ENCODE measurements at regions not wholly inside any gene's neighbourhood (a gene's known extent, or its start where the extent isn't known, plus 50 kb on each side); places are given as distances from the start of the nearest gene placed in this dataset.

DNA sequence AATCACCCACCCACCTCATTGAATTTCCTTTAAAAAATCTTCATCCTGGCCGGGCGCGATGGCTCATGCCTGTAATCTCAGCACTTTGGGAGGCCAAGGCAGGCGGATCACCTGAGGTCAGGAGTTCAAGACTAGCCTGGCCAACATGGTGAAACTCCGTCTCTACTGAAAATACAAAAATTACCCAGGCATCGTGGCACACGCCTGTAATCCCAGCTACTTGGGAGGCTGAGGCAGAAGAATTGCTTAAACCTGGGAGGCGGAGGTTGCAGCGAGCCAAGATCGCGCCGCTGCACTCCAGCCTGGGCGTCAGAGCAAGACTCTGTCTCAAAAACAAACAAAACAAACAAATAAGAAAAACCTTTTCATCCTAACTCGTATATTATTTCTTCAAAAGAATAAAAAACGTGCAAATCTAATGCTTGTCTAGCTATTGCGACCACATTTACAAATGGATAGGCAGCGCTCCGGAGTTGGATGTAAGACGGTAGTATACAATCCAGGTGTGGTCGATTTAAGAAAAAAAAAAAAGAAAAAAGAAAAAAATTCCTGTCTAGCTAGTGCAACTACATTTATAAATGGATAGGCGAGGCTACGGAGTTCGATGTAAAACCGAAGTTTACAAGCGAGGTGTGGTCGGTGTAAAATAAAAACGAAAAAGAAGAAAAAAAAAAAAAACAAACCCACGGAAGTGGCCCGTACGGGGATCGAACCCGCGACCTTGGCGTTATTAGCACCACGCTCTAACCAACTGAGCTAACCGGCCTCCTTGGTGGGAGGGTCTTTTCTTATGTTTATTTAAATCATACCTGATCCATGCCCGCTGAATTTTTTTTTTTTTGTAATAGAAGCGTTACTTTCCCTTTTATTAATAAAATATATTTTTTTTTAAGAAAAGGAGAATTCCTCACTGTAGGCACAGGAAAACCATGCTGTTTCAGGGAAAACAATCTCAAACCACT is 70.7 kb upstream of the PRSS16 start:
- WGBS (ENCODE audit: insufficient coverage, low lambda C conversion rate), result under 1% methylated on average over 22 of the region's 38 CpGs
- H3K4me1 ChIP-seq (ENCODE audit: control insufficient read depth, insufficient read depth, low read length), result no peaks in the 10 kb centered on the region
- H3K4me3 ChIP-seq (ENCODE audit: low read length), result peak overlapping the region; percentile 91
- peak; percentile 18 to 59 for DNase-seq
- H3K27ac ChIP-seq (ENCODE audit: low read length), result peak overlapping the region; percentile 90
- peaks cover 2% of the 10 kb centered on the region for H3K27me3 ChIP-seq (ENCODE audit: control insufficient read depth, insufficient read depth, low read length)
- no peaks in the 10 kb centered on the region for H3K36me3 ChIP-seq (ENCODE audit: control insufficient read depth, insufficient read depth, low read length)
- no peaks in the 10 kb centered on the region for H3K9me3 ChIP-seq (ENCODE audit: control insufficient read depth, low read depth, low read length)

DNA sequence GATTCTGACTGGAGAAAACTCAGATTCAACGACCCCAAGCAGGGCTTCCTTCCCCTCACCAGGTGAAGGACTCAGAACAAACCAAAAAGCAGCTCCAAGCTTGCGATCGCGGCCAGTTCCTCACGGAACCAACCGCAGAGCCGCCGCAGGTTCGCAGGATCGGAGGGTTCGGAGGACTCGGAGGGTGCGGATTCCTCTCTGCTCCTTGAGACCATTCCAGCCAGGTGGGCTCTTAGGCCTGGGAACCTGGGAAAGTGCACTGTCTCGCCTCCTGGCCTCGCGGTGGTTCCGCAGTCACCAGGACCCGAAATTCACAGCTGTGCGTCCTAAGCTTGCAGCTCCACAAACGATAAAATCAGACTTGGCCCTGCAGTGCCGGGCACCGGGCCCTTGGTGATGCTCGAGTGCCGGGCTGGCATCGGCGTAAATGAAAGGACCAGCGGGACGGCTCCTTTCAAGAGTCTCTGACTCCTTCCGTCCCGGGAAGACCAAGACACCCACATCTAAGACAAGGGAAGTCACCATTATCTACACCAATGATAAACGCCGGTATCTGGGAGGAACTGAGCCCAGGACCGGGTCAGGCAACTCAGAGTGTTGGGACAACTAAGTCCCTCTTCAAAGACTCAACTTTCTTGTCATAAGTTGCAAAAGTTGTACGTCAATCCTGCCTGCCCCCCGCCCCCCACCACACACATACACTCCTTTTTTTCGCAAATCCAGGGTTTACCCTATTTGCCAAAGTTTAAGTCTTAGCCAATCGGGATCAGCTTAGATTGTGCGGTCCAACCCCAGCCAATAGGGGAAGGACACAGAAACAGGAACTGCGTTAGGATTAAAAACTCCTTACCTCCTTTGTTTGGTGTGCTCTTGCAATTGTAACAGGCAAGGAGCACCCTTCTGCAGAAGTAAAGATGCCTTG is 69.8 kb upstream of the PRSS16 start:
- Histone ChIP-seq H3K9me3 (ENCODE audit: control insufficient read depth, low read depth, low read length) (no peaks in the 10 kb centered on the region), H3K4me1 (ENCODE audit: control insufficient read depth, insufficient read depth, low read length) (no peaks in the 10 kb centered on the region), H3K27ac (ENCODE audit: low read length) (peak overlapping the region; percentile 90), H3K27me3 (ENCODE audit: control insufficient read depth, insufficient read depth, low read length) (peaks cover 2% of the 10 kb centered on the region), H3K36me3 (ENCODE audit: control insufficient read depth, insufficient read depth, low read length) (no peaks in the 10 kb centered on the region), H3K4me3 (ENCODE audit: low read length) (peak overlapping the region; percentile 91)
- WGBS (ENCODE audit: insufficient coverage, low lambda C conversion rate), result no CpG with 5 or more reads among the region's 39 CpGs
- DNase-seq, result peak; percentile 79 to 87

GRCh38 chr6:27178407-27178730 is 69.1 kb upstream of the PRSS16 start:
- no peak for DNase-seq
- Histone ChIP-seq H3K4me1 (ENCODE audit: control insufficient read depth, insufficient read depth, low read length) (no peaks in the 10 kb centered on the region), H3K4me3 (ENCODE audit: low read length) (peak overlapping the region; percentile 91), H3K9me3 (ENCODE audit: control insufficient read depth, low read depth, low read length) (no peaks in the 10 kb centered on the region), H3K36me3 (ENCODE audit: control insufficient read depth, insufficient read depth, low read length) (no peaks in the 10 kb centered on the region), H3K27ac (ENCODE audit: low read length) (peak overlapping the region; percentile 90), H3K27me3 (ENCODE audit: control insufficient read depth, insufficient read depth, low read length) (peaks cover 2% of the 10 kb centered on the region)
- WGBS (ENCODE audit: insufficient coverage, low lambda C conversion rate), result no CpG with 5 or more reads among the region's 21 CpGs

DNA sequence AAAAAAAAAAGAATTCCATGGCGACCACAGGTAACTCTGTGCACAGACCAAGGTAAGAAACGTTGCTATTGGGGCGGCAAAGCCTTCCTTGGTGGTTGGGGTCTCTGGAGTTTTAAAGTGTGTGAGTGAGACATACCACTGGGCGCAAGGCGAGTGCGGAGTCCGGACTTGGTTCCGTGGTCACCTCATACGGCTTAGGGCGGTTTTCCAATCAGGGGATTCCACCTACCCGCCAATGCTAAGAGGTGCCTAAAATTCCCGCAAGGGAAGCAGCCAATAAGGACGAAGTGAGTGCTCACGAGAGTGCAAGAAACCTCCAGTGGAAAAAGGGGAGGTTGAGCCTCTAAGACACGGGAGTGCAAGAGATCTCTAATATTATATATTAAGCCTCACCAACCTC is 68.6 kb upstream of the PRSS16 start:
- no peaks in the 10 kb centered on the region for H3K4me1 ChIP-seq (ENCODE audit: control insufficient read depth, insufficient read depth, low read length)
- H3K27me3 ChIP-seq (ENCODE audit: control insufficient read depth, insufficient read depth, low read length), result peaks cover 2% of the 10 kb centered on the region
- H3K27ac ChIP-seq (ENCODE audit: low read length), result no peak overlapping the region
- H3K36me3 ChIP-seq (ENCODE audit: control insufficient read depth, insufficient read depth, low read length), result no peaks in the 10 kb centered on the region
- no peaks in the 10 kb centered on the region for H3K9me3 ChIP-seq (ENCODE audit: control insufficient read depth, low read depth, low read length)
- WGBS (ENCODE audit: insufficient coverage, low lambda C conversion rate), result no CpG with 5 or more reads among the region's 15 CpGs
- DNase-seq, result peak in 1 of 2 donors; percentile 38
- peak overlapping the region; percentile 91 for H3K4me3 ChIP-seq (ENCODE audit: low read length)

DNA sequence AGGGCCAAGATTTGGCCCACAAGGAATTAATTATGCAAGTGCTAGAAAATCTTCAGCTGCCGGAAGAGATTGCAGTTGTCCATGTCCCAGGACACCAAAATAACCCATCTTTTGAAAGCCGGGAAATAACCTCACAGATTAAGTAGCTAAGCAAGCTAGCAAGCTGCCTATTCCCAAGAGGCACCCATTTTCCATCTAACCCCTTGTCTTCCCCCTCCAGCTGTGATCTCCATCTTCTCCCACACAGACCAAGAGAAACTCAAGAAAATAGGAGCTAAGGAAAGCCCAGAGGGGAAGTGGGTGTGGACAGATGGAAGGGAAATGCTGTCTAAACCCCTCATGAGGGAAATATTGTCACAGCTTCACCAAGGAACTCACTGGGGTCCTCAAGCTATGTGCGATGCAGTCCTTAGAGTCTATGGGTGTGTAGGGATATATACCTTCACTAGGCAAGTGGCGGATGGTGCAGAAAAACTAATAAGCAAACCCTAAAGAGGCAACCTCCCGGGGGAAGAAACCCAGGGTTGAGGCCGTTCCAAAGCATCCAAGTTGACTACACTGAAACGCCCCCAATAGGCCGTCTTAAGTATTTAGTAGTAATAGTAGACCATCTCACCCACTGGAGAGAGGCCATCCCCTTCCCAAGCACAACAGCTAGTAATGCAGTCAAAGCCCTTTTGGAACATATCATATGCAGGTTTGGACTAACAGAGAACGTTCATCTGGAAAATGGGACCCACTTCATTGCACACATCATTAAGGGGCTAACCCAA is 64.3 kb upstream of the PRSS16 start:
- Histone ChIP-seq H3K27me3 (ENCODE audit: control insufficient read depth, insufficient read depth, low read length) (peaks cover 2% of the 10 kb centered on the region), H3K27ac (ENCODE audit: low read length) (no peak overlapping the region), H3K4me1 (ENCODE audit: control insufficient read depth, insufficient read depth, low read length) (peaks cover 2% of the 10 kb centered on the region), H3K4me3 (ENCODE audit: low read length) (no peak overlapping the region), H3K36me3 (ENCODE audit: control insufficient read depth, insufficient read depth, low read length) (no peaks in the 10 kb centered on the region), H3K9me3 (ENCODE audit: control insufficient read depth, low read depth, low read length) (no peaks in the 10 kb centered on the region)
- no CpG with 5 or more reads among the region's 9 CpGs for WGBS (ENCODE audit: insufficient coverage, low lambda C conversion rate)
- no peak for DNase-seq

DNA sequence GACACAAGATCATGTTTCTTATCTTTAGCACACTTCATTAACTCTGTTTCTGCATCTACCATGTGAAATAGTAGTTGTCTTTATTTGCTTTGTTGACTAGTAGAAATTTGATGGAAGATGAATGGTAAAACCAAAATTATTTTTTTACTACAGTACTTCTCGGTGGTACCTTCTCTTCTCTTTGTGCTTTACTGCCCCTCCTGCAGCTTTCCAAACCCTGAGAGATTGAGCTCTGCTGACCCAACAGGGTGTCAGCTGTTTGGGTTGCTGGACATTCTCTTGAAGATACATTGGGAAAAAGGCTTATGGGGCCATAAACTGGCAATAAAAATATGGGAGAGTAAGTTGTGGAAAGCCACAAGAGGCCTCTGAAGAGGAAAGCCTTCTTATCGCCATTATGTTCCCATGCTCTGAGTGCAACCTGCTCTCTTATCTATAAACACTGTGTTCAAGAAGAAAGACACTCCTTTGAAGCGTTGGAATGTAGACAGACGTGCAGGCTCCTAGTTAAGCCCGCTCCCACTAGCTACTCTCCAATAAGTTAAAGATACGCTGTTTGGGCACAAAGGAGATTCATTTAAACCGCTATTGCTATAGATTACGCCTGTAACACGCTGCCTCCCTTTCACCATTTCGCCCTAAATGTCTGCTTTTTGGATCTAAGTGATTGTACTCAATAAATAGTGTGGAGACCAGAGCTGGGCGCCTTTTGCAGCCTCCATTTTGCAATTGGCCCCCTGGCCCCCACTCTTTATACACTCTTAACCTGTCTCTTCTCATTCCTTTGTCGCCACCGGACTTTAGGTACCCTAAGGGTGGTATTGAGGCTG is 60.1 kb upstream of the PRSS16 start:
- Histone ChIP-seq H3K27ac (ENCODE audit: low read length) (peak overlapping the region; percentile 48), H3K4me3 (ENCODE audit: low read length) (peak overlapping the region; percentile 53), H3K36me3 (ENCODE audit: control insufficient read depth, insufficient read depth, low read length) (no peaks in the 10 kb centered on the region), H3K4me1 (ENCODE audit: control insufficient read depth, insufficient read depth, low read length) (peaks cover 2% of the 10 kb centered on the region), H3K27me3 (ENCODE audit: control insufficient read depth, insufficient read depth, low read length) (no peaks in the 10 kb centered on the region), H3K9me3 (ENCODE audit: control insufficient read depth, low read depth, low read length) (no peaks in the 10 kb centered on the region)
- WGBS (ENCODE audit: insufficient coverage, low lambda C conversion rate), result no CpG with 5 or more reads among the region's 13 CpGs
- DNase-seq, result peak; percentile 34 to 69

- Histone ChIP-seq H3K36me3 (ENCODE audit: control insufficient read depth, insufficient read depth, low read length) (no peaks in the 10 kb centered on the region), H3K9me3 (ENCODE audit: control insufficient read depth, low read depth, low read length) (no peaks in the 10 kb centered on the region), H3K27me3 (ENCODE audit: control insufficient read depth, insufficient read depth, low read length) (no peaks in the 10 kb centered on the region), H3K4me1 (ENCODE audit: control insufficient read depth, insufficient read depth, low read length) (peaks cover 2% of the 10 kb centered on the region), H3K4me3 (ENCODE audit: low read length) (peak overlapping the region; percentile 53), H3K27ac (ENCODE audit: low read length) (peak overlapping the region; percentile 48)
- WGBS (ENCODE audit: insufficient coverage, low lambda C conversion rate), result 5% methylated on average over 4 of the region's 33 CpGs
- peak; percentile 45 to 80 for DNase-seq
These were observed 59.2 kb upstream of the PRSS16 start for GRCh38 chr6:27188061-27188884.

- Histone ChIP-seq H3K9me3 (ENCODE audit: control insufficient read depth, low read depth, low read length) (no peaks in the 10 kb centered on the region), H3K4me1 (ENCODE audit: control insufficient read depth, insufficient read depth, low read length) (peaks cover 2% of the 10 kb centered on the region), H3K27me3 (ENCODE audit: control insufficient read depth, insufficient read depth, low read length) (no peaks in the 10 kb centered on the region), H3K27ac (ENCODE audit: low read length) (peak overlapping the region; percentile 48), H3K4me3 (ENCODE audit: low read length) (peak overlapping the region; percentile 53), H3K36me3 (ENCODE audit: control insufficient read depth, insufficient read depth, low read length) (no peaks in the 10 kb centered on the region)
- WGBS (ENCODE audit: insufficient coverage, low lambda C conversion rate), result no CpG with 5 or more reads among the region's 10 CpGs
- DNase-seq, result peak; percentile 75 to 84
These were observed 58.5 kb upstream of the PRSS16 start for GRCh38 chr6:27188885-27189418.

- peaks cover 2% of the 10 kb centered on the region for H3K4me1 ChIP-seq (ENCODE audit: control insufficient read depth, insufficient read depth, low read length)
- H3K27ac ChIP-seq (ENCODE audit: low read length), result no peak overlapping the region
- H3K4me3 ChIP-seq (ENCODE audit: low read length), result no peak overlapping the region
- H3K36me3 ChIP-seq (ENCODE audit: control insufficient read depth, insufficient read depth, low read length), result no peaks in the 10 kb centered on the region
- no peaks in the 10 kb centered on the region for H3K27me3 ChIP-seq (ENCODE audit: control insufficient read depth, insufficient read depth, low read length)
- H3K9me3 ChIP-seq (ENCODE audit: control insufficient read depth, low read depth, low read length), result no peaks in the 10 kb centered on the region
- 17% methylated on average over 2 of the region's 5 CpGs for WGBS (ENCODE audit: insufficient coverage, low lambda C conversion rate)
- DNase-seq, result peak; percentile 20 to 65
These were observed 57.4 kb upstream of the PRSS16 start for GRCh38 chr6:27190126-27190525.

All from large intestine (tissue), 3 donors.